GM20000 (cell line): ENCODE measurements at regions not wholly inside any gene's neighbourhood (a gene's known extent, or its start where the extent isn't known, plus 50 kb on each side); places are given as distances from the start of the nearest gene placed in this dataset.

ENCODE experiments used
- DNase-seq: peaks from one replicate; pipeline ENCODE4 v3.0.0; 2012; ENCODE audit warnings: low spot score
- CTCF ChIP-seq: IDR thresholded peaks from 2 replicates; pipeline ENCODE4 v1.5.1; 2012; ENCODE audit warnings: mild to moderate bottlenecking, control low read depth; ENCODE audit errors: extremely low read depth, missing control alignments

GRCh38 chr2:129733579-129733978 is 245.9 kb upstream of the RAB6C start:
- DNase-seq, result no peak
- no peak for TF ChIP-seq CTCF

GRCh38 chr2:129734343-129735034 is 245.0 kb upstream of the RAB6C start:
- no peak for TF ChIP-seq CTCF
- DNase-seq, result no peak

GRCh38 chr2:129735576-129735975 is 243.9 kb upstream of the RAB6C start:
- no peak for TF ChIP-seq CTCF
- DNase-seq, result no peak

GRCh38 chr2:129737660-129738527 is 241.6 kb upstream of the RAB6C start:
- DNase-seq, result no peak
- TF ChIP-seq CTCF, result no peak

GRCh38 chr2:129738799-129739198 is 240.7 kb upstream of the RAB6C start:
- TF ChIP-seq CTCF, result no peak
- no peak for DNase-seq

GRCh38 chr2:129740504-129740903 is 239.0 kb upstream of the RAB6C start:
- no peak for TF ChIP-seq CTCF

GRCh38 chr2:129741165-129741564 is 238.3 kb upstream of the RAB6C start:
- DNase-seq, result no peak
- TF ChIP-seq CTCF, result no peak

More at GRCh38 chr2:129740504-129740903, 239.0 kb upstream of the RAB6C start:
- no peak for DNase-seq
